DOHH2 (cell line): ENCODE measurements at regions not wholly inside any gene's neighbourhood (a gene's known extent, or its start where the extent isn't known, plus 50 kb on each side); places are given as distances from the start of the nearest gene placed in this dataset.

Source experiments
- H3F3A ChIP-seq: fragments of 200-600 bp; sonication (generic), shearing (Covaris generic); 2 replicates; pipeline ENCODE4 v1.6.0; 2016; ENCODE audit warnings: antibody characterized with exemption, mild to moderate bottlenecking; ENCODE audit not compliant: control insufficient read depth, insufficient read depth
- H3K27ac ChIP-seq: fragments of 200-600 bp; sonication (generic); 2 replicates; pipeline ENCODE4 v1.5.1; 2014; ENCODE audit warnings: low read depth, mild to moderate bottlenecking, low read length, moderate library complexity
- H3K27me3 ChIP-seq: fragments of 200-600 bp; sonication (generic); 2 replicates; pipeline ENCODE4 v1.6.1; 2014; ENCODE audit warnings: mild to moderate bottlenecking, low read length, mixed read lengths; ENCODE audit not compliant: control insufficient read depth
- H3K36me3 ChIP-seq: fragments of 200-600 bp; sonication (generic); 2 replicates; pipeline ENCODE4 v1.6.1; 2014; ENCODE audit warnings: mild to moderate bottlenecking, low read length, moderate library complexity, mixed read lengths; ENCODE audit not compliant: control insufficient read depth
- H3K4me1 ChIP-seq: fragments of 200-600 bp; sonication (generic); 2 replicates; pipeline ENCODE4 v1.6.1; 2014; ENCODE audit warnings: mild to moderate bottlenecking, low read length, mixed read lengths; ENCODE audit not compliant: control insufficient read depth
- H3K4me2 ChIP-seq: fragments of 200-600 bp; sonication (generic); 2 replicates; pipeline ENCODE4 v1.6.0; 2014; ENCODE audit warnings: mild to moderate bottlenecking, low read length, moderate library complexity
- H3K4me3 ChIP-seq: fragments of 200-600 bp; sonication (generic); 2 replicates; pipeline ENCODE4 v1.5.1; 2014; ENCODE audit warnings: mild to moderate bottlenecking, low read length, mixed read lengths
- H3K79me2 ChIP-seq: fragments of 200-600 bp; sonication (generic); 2 replicates; pipeline ENCODE4 v1.6.1; 2014; ENCODE audit warnings: mild to moderate bottlenecking, low read length, mixed read lengths; ENCODE audit not compliant: control insufficient read depth
- H3K9me2 ChIP-seq: fragments of 200-600 bp; sonication (generic); replicated peaks from 2 replicates; pipeline ENCODE4 v1.6.1; 2014; ENCODE audit warnings: mild to moderate bottlenecking, low read length, mixed read lengths; ENCODE audit not compliant: control insufficient read depth
- H3K9me3 ChIP-seq: fragments of 200-600 bp; sonication (generic); 2 replicates; pipeline ENCODE4 v1.6.1; 2014; ENCODE audit warnings: antibody characterized with exemption, low read length, mixed read lengths; ENCODE audit not compliant: control insufficient read depth, insufficient read depth
- H4K20me1 ChIP-seq: fragments of 200-600 bp; sonication (generic); 2 replicates; pipeline ENCODE4 v1.6.0; 2014; ENCODE audit warnings: low read depth, mild to moderate bottlenecking, antibody characterized with exemption, low read length, moderate library complexity; ENCODE audit not compliant: control insufficient read depth, insufficient read depth
- CTCF ChIP-seq: fragments of 200-600 bp; sonication (generic); IDR thresholded peaks from one replicate; pipeline ENCODE4 v1.5.1; 2014; ENCODE audit warnings: antibody characterized with exemption, mild to moderate bottlenecking, low read depth, low read length; ENCODE audit not compliant: poor library complexity, severe bottlenecking
- EZH2phosphoT487 ChIP-seq: fragments of 200-600 bp; sonication (generic); IDR thresholded peaks from 2 replicates; pipeline ENCODE4 v1.6.1; 2017; ENCODE audit warnings: borderline replicate concordance, mild to moderate bottlenecking, antibody characterized with exemption, low read length, moderate library complexity, mixed read lengths

- Histone ChIP-seq H3K36me3 (no peaks in the 10 kb centered on the region), H3K4me1 (peaks cover 5% of the 10 kb centered on the region; the same call in 1 of the 2 replicates), H3K4me2 (no peak overlapping the region), H3K27ac (no peak overlapping the region), H3F3A (no peaks in the 10 kb centered on the region), H3K4me3 (no peak overlapping the region), H3K9me2 (no peaks in the 10 kb centered on the region), H3K27me3 (peaks cover 3% of the 10 kb centered on the region; the same call in 1 of the 2 replicates), H3K9me3 (no peaks in the 10 kb centered on the region), H3K79me2 (no peaks in the 10 kb centered on the region), H4K20me1 (no peaks in the 10 kb centered on the region)
- TF ChIP-seq CTCF (no peak), EZH2phosphoT487 (no peak)
Observed at GRCh38 chr1:219797009-219797408, 131.3 kb downstream of the SLC30A10 start.

DNA sequence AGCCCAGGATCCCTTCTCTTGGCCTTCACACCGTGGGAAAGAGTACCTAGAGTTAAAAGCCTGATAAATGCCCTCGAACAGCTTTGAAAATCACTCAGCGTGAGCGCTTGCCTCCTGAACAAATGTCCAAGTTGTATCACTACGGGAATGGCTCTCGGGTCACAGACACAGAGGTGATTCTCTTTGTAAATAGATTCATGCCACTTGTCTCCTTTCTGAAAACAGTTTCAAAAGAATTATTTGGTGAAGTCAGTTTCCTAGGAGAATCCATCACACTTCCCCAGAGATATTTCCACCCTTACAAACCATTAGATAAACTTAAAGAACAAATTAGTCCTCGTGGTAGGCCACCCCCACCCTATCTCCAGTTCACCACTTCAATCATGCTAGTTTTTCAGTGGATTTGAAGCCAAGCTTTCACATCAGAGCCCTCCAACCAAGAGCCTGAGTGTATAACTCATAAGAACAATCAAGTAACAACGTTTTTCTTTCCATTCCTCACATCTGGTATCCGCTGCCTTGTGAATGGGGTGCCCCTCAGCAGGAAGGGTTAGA, 132.9 kb downstream of the SLC30A10 start:
- Histone ChIP-seq H3K9me3 (no peaks in the 10 kb centered on the region), H3K27ac (no peak overlapping the region), H3F3A (no peaks in the 10 kb centered on the region), H3K4me2 (no peak overlapping the region), H3K4me1 (peaks cover 5% of the 10 kb centered on the region; the same call in 1 of the 2 replicates), H4K20me1 (no peaks in the 10 kb centered on the region), H3K27me3 (0 out of 2 replicates have a peak, but pooled peaks cover 3% of the 10 kb centered on the region), H3K36me3 (no peaks in the 10 kb centered on the region), H3K79me2 (no peaks in the 10 kb centered on the region), H3K4me3 (no peak overlapping the region), H3K9me2 (no peaks in the 10 kb centered on the region)
- TF ChIP-seq CTCF (no peak), EZH2phosphoT487 (no peak)

DNA sequence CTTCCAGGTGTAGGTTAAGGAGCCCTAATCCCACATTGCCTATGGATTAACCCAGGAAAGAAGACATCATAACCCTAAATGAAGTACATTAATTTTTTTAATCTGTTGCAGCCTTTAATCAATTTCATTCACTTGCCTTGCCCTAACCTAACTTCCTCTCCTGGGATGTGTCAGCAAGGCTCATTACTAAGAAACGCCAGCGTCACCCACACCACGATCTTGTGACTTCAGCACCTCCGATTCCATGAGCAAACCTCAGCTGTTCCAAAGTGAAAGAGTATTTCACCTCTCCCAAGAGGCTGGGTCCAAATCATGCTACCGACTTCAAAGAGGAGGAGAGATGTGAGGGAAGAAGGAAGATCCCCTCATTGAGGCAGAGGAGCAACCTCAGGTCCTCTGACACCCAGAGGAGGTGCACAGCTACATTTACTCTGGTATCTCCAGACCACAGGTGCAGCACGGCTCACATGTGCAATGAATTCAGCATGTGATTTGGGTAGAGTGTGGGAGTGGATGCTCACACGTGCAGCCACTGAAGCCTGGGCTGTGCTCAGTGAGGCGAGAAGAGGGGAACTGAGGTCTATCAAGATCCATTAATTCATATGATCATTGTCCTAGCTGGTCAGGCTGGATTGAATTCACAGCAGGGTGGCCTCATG, 134.1 kb downstream of the SLC30A10 start:
- H3K4me2 ChIP-seq: no peak overlapping the region
- H3K9me2 ChIP-seq: no peaks in the 10 kb centered on the region
- TF ChIP-seq CTCF (no peak), EZH2phosphoT487 (no peak)
- H3K9me3 ChIP-seq: no peaks in the 10 kb centered on the region
- H3K27me3 ChIP-seq: no peaks in the 10 kb centered on the region
- peaks cover 5% of the 10 kb centered on the region; the same call in 1 of the 2 replicates for H3K4me1 ChIP-seq
- no peaks in the 10 kb centered on the region for H3K36me3 ChIP-seq
- H3K79me2 ChIP-seq: no peaks in the 10 kb centered on the region
- H3K4me3 ChIP-seq: no peak overlapping the region
- no peaks in the 10 kb centered on the region for H3F3A ChIP-seq
- H3K27ac ChIP-seq: no peak overlapping the region
- H4K20me1 ChIP-seq: no peaks in the 10 kb centered on the region
